IPS-18a (cell line): ENCODE measurements at regions not wholly inside any gene's neighbourhood (a gene's known extent, or its start where the extent isn't known, plus 50 kb on each side); places are given as distances from the start of the nearest gene placed in this dataset.
A peak's percentile ranks its signal among the peaks of the same experiment; 100 is the strongest.
"Not testable (repeated sequence)": the region's sequence is repeated elsewhere in the genome, so short reads cannot be mapped to it uniquely, and the experiment has no call there.

Experiments
- H3K27ac ChIP-seq: one replicate; pipeline ENCODE4 v1.5.1; 2013; ENCODE audit warnings: low read length
- H3K27me3 ChIP-seq: one replicate; pipeline ENCODE4 v1.6.1; 2013; ENCODE audit warnings: mild to moderate bottlenecking, low read length; ENCODE audit not compliant: control insufficient read depth, insufficient read depth
- H3K36me3 ChIP-seq: one replicate; pipeline ENCODE4 v1.6.1; 2013; ENCODE audit warnings: low read depth, low read length; ENCODE audit not compliant: control insufficient read depth
- H3K4me1 ChIP-seq: one replicate; pipeline ENCODE4 v1.6.1; 2013; ENCODE audit warnings: low read depth, low read length; ENCODE audit not compliant: control insufficient read depth
- H3K4me3 ChIP-seq: one replicate; pipeline ENCODE4 v1.5.1; 2013; ENCODE audit warnings: low read length
- H3K9ac ChIP-seq: one replicate; pipeline ENCODE4 v1.6.1; 2013; ENCODE audit warnings: mild to moderate bottlenecking, low read length, moderate library complexity
- H3K9me3 ChIP-seq: one replicate; pipeline ENCODE4 v1.6.1; 2013; ENCODE audit warnings: low read depth, low read length; ENCODE audit not compliant: control insufficient read depth

DNA sequence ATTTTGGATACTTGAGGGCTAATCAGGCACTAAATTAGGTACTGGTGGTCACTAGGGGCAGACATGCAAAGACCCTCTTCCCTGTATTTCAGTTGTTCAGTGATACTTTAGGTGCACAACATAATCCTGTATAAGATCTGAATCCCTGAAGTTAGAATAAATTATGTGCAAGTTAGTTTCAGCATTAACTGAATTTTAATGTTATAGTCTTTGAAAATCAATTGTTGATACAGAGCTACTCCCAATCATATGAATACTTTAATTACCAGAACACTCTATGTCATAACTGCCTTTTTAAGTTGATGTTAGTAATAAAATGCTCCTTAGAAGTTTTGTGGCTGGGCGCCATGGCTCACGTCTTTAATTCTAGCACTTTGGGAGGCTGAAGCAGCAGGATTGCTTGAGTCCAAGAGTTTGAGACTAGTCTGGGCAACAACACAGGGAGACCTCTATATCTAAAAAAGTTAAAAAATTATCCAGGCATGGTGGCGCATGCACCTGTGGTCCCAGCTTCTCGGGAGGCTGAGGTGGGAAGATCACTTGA is 87.1 kb upstream of the SKAP2 start:
- H3K27ac ChIP-seq, result no peak overlapping the region
- no peaks in the 10 kb centered on the region for H3K27me3 ChIP-seq
- H3K36me3 ChIP-seq, result no peaks in the 10 kb centered on the region
- no peaks in the 10 kb centered on the region for H3K9me3 ChIP-seq
- no peak overlapping the region for H3K4me3 ChIP-seq
- peaks cover 49% of the 10 kb centered on the region for H3K4me1 ChIP-seq
- H3K9ac ChIP-seq, result no peak overlapping the region

DNA sequence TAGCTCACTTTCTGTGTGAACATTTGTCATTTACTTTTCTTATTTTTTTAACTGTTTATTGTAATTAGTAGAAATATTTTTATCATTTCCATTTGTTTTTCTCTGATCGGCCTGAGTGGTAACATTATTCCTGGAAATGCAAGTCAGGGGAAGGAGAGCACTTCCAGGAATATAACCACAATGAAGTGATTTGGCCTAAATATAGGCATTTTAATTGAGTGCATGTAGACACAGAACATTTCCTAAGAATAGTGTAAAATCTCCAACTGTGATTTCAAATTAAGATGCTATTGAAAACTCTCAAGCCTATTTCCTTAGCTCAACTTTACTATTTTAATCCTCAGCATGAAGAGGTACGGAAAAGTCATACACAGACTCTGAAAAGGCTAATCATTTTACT is 86.5 kb upstream of the SKAP2 start:
- Histone ChIP-seq H3K27ac (no peak overlapping the region), H3K4me3 (no peak overlapping the region), H3K27me3 (no peaks in the 10 kb centered on the region), H3K9me3 (no peaks in the 10 kb centered on the region), H3K4me1 (peaks cover 49% of the 10 kb centered on the region), H3K36me3 (no peaks in the 10 kb centered on the region), H3K9ac (no peak overlapping the region)

DNA sequence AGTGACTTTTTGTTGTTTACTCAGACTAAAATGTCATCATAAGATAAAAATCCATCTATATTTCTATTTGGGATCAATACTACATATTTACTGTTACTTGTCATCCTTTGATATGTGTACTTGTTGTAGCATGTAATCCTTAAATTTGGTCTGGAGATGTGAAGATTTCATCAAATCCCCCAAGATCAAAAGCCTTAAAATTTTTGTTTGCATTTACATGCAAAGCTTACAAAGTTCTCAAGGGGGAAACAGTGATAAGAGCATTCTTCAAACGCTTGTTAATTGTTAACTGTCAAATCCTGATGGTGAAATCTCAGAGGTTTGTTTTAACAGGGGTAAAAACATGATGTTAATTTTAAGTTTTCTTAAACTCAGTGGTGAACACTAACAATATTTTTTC is 84.9 kb upstream of the SKAP2 start:
- Histone ChIP-seq H3K27me3 (no peaks in the 10 kb centered on the region), H3K27ac (peak overlapping the region; percentile 76), H3K9me3 (no peaks in the 10 kb centered on the region), H3K4me3 (peak overlapping the region; percentile 41), H3K4me1 (peaks cover 55% of the 10 kb centered on the region), H3K9ac (peak overlapping the region; percentile 41), H3K36me3 (no peaks in the 10 kb centered on the region)

- Histone ChIP-seq H3K27me3 (no peaks in the 10 kb centered on the region), H3K9ac (peak overlapping the region; percentile 41), H3K4me3 (peak overlapping the region; percentile 41), H3K9me3 (no peaks in the 10 kb centered on the region), H3K4me1 (peaks cover 61% of the 10 kb centered on the region), H3K36me3 (no peaks in the 10 kb centered on the region), H3K27ac (peak overlapping the region; percentile 76)
Measured at GRCh38 chr7:26948617-26949118, 84.3 kb upstream of the SKAP2 start.

DNA sequence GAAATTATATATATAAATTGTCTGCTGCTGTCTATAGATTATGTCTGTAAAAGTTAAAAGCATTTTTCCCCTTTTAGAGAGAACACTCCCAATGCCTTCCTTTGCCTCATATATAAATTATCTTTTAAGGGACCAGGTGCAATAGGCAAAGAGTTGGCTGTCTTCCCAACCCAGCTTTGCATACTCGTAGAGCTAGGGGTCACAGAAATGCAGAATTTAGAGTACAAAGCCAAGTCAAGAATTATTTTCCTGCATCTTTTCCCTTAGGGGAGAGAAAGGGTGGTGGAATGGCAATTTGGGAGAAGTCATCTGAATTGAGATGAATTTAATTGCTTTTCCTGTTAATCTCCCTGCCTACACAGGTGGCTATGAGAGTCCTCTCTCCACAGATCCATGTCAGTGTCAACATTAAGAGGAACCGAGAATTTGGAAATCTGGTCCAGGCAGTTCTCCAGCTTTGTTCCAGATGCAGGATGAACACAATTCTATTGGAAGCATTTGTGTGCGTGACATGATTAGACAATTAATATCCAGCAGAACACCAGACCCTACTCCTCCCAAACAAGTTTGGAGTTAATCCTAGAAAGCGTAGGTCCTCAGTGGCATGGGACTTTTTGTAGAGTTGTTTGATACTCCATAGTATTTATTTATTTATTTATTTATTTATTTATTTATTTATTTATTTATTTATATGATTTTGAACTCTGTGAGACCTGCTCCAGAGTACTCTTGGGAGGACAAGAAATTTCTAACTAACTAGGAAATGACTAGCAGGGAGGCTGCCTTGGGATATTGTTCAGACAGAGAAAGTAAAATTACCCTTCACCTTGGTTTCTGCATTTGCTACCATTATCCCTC is 80.3 kb upstream of the SKAP2 start:
- Histone ChIP-seq H3K4me1 (peaks cover 52% of the 10 kb centered on the region), H3K27ac (no peak overlapping the region), H3K9me3 (no peaks in the 10 kb centered on the region), H3K9ac (no peak overlapping the region), H3K36me3 (no peaks in the 10 kb centered on the region), H3K4me3 (no peak overlapping the region), H3K27me3 (no peaks in the 10 kb centered on the region)

- H3K9me3 ChIP-seq, result no peaks in the 10 kb centered on the region
Measured at GRCh38 chr7:26937939-26938623, 73.7 kb upstream of the SKAP2 start.

GRCh38 chr7:26937306-26937705 is 72.9 kb upstream of the SKAP2 start:
- Histone ChIP-seq H3K27me3 (no peaks in the 10 kb centered on the region), H3K27ac (no peak overlapping the region), H3K9ac (no peak overlapping the region), H3K9me3 (no peaks in the 10 kb centered on the region), H3K36me3 (no peaks in the 10 kb centered on the region), H3K4me1 (peaks cover under 1% of the 10 kb centered on the region), H3K4me3 (no peak overlapping the region)

More at GRCh38 chr7:26937939-26938623, 73.7 kb upstream of the SKAP2 start:
- Histone ChIP-seq H3K4me1 (peaks cover 7% of the 10 kb centered on the region), H3K27ac (no peak overlapping the region), H3K27me3 (no peaks in the 10 kb centered on the region), H3K4me3 (no peak overlapping the region), H3K36me3 (no peaks in the 10 kb centered on the region), H3K9ac (no peak overlapping the region)

DNA sequence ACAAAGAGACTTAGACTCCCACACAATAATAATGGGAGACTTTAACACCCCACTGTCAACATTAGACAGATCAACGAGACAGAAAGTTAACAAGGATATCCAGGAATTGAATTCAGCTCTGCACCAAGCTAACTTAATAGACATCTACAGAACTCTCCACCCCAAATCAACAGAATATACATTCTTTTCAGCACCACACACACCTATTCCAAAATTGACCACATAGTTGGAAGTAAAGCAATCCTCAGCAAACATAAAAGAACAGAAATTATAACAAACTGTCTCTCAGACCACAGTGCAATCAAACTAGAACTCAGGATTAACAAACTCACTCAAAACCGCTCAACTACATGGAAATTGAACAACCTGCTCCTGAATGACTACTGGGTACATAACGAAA is 68.2 kb upstream of the SKAP2 start:
- H3K4me1 ChIP-seq, H3K4me3 ChIP-seq, H3K9me3 ChIP-seq, H3K27ac ChIP-seq, H3K27me3 ChIP-seq, H3K9ac ChIP-seq, H3K36me3 ChIP-seq: not testable (repeated sequence)

GRCh38 chr7:26930845-26931244 is 66.5 kb upstream of the SKAP2 start:
- no peak overlapping the region for H3K9ac ChIP-seq
- no peaks in the 10 kb centered on the region for H3K9me3 ChIP-seq
- no peaks in the 10 kb centered on the region for H3K27me3 ChIP-seq
- H3K36me3 ChIP-seq, result no peaks in the 10 kb centered on the region
- no peaks in the 10 kb centered on the region for H3K4me1 ChIP-seq
- H3K27ac ChIP-seq, result no peak overlapping the region
- no peak overlapping the region for H3K4me3 ChIP-seq

GRCh38 chr7:26930201-26930600 is 65.8 kb upstream of the SKAP2 start:
- Histone ChIP-seq H3K9me3 (no peaks in the 10 kb centered on the region), H3K27me3 (no peaks in the 10 kb centered on the region), H3K27ac (no peak overlapping the region), H3K36me3 (no peaks in the 10 kb centered on the region), H3K9ac (no peak overlapping the region), H3K4me1 (no peaks in the 10 kb centered on the region), H3K4me3 (no peak overlapping the region)

GRCh38 chr7:26928703-26929347 is 64.4 kb upstream of the SKAP2 start:
- Histone ChIP-seq H3K4me1 (no peaks in the 10 kb centered on the region), H3K4me3 (no peak overlapping the region), H3K27ac (no peak overlapping the region), H3K9ac (no peak overlapping the region), H3K27me3 (no peaks in the 10 kb centered on the region), H3K36me3 (no peaks in the 10 kb centered on the region), H3K9me3 (no peaks in the 10 kb centered on the region)
